H1 (cell line): ENCODE measurements at regions not wholly inside any gene's neighbourhood (a gene's known extent, or its start where the extent isn't known, plus 50 kb on each side); places are given as distances from the start of the nearest gene placed in this dataset.

Source experiments
- TBP ChIP-seq: IDR thresholded peaks from 2 replicates; pipeline ENCODE4 v1.6.1; 2011; ENCODE audit warnings: low read depth, low read length, improper control_type of control experiment
- TF ChIP-seq, protein P1 (sequence below), 3 experiments: IDR thresholded peaks; 1 replicate in 2 of 3; 2 replicates in 1 of 3; pipeline versions ENCODE4 v1.5.1 to v1.6.1; 2011; ENCODE audit warnings: low read length in 3 of 3, mild to moderate bottlenecking in 3 of 3, inconsistent platforms in 2 of 3, low read depth in 1 of 3, moderate library complexity in 1 of 3; ENCODE audit not compliant: insufficient read depth in 1 of 3; ENCODE audit errors: control extremely low read depth in 1 of 3

DNA sequence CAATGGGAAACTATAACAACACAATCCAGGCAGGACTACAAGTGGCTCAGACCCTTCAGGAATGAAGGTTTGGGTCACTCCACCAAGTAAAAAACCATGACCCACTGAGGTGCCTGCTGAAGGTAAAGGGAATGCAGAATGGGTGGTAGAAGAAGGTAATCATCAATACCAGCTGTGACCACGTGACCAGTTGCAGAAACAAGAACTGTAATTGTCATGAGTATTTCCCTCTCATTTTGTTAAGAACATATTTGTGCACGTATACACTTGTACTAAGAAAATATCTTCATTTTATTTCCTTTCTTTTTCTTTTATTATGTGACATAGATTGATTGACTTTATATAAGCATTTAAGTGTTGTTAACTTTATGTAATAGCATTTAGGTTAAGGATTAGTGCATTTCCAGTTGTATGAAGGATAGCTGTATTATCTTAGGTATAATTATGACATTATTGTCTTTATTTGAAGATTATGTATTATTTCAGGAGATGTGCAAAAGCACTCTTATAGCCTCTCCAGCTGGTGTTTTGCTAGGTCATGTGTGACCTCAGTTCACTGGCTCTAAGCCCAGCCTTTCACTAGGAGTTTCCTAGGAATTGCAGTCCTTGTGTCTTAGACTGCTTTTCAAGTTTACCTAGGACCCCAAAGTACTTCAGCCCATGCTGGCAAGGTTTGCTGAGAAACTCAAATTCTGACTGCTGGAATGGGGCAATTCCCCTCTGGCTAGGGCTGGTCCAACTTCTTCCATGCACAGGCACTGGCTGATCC lies 125.7 kb upstream of the DPP10 start (continued):
- TF ChIP-seq, protein P1, sequence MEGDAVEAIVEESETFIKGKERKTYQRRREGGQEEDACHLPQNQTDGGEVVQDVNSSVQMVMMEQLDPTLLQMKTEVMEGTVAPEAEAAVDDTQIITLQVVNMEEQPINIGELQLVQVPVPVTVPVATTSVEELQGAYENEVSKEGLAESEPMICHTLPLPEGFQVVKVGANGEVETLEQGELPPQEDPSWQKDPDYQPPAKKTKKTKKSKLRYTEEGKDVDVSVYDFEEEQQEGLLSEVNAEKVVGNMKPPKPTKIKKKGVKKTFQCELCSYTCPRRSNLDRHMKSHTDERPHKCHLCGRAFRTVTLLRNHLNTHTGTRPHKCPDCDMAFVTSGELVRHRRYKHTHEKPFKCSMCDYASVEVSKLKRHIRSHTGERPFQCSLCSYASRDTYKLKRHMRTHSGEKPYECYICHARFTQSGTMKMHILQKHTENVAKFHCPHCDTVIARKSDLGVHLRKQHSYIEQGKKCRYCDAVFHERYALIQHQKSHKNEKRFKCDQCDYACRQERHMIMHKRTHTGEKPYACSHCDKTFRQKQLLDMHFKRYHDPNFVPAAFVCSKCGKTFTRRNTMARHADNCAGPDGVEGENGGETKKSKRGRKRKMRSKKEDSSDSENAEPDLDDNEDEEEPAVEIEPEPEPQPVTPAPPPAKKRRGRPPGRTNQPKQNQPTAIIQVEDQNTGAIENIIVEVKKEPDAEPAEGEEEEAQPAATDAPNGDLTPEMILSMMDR (IDR thresholded peaks at IDR 0.05; ENCODE audit: control extremely low read depth in 1 of 3, insufficient read depth in 1 of 3, low read depth in 1 of 3, low read length in 3 of 3) = no peak
- no peak for TF ChIP-seq TBP
